ENCODE measurements at regions not wholly inside any gene's neighbourhood (a gene's known extent, or its start where the extent isn't known, plus 50 kb on each side); places are given as distances from the start of the nearest gene placed in this dataset.

- TF ChIP-seq, protein P1, sequence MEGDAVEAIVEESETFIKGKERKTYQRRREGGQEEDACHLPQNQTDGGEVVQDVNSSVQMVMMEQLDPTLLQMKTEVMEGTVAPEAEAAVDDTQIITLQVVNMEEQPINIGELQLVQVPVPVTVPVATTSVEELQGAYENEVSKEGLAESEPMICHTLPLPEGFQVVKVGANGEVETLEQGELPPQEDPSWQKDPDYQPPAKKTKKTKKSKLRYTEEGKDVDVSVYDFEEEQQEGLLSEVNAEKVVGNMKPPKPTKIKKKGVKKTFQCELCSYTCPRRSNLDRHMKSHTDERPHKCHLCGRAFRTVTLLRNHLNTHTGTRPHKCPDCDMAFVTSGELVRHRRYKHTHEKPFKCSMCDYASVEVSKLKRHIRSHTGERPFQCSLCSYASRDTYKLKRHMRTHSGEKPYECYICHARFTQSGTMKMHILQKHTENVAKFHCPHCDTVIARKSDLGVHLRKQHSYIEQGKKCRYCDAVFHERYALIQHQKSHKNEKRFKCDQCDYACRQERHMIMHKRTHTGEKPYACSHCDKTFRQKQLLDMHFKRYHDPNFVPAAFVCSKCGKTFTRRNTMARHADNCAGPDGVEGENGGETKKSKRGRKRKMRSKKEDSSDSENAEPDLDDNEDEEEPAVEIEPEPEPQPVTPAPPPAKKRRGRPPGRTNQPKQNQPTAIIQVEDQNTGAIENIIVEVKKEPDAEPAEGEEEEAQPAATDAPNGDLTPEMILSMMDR (IDR thresholded peaks at IDR 0.05; ENCODE audit: insufficient read depth, low read length): no peak
- no peak for TF ChIP-seq POLR2AphosphoS5 (IDR thresholded peaks at IDR 0.05; ENCODE audit: low read depth)
Observed at GRCh38 chr5:88396751-88397281, 128.2 kb upstream of the TMEM161B start.

Data from HL-60 (cell line).